ENCODE measurements at regions not wholly inside any gene's neighbourhood (a gene's known extent, or its start where the extent isn't known, plus 50 kb on each side); places are given as distances from the start of the nearest gene placed in this dataset.

DNA sequence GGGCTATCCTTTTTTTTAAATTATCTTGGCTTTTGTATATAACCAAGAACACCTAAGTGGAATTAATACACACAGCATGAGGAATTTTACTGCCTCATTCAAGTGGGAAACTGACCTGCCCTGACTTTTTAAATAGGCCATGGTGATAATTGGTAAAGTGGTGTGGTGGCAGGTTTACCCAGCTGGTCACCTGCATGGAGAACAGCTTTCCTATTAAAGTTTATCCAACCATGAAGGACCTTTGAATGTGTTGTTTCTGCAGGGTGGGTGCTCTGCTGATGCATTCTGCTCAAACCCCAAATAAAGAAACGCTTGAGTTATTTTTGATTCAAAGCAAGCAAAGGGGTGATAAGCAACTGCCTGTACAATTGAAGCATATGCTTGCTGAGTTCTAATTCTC, 261.0 kb upstream of the GRIN3A start:
- TF ChIP-seq, protein P1, sequence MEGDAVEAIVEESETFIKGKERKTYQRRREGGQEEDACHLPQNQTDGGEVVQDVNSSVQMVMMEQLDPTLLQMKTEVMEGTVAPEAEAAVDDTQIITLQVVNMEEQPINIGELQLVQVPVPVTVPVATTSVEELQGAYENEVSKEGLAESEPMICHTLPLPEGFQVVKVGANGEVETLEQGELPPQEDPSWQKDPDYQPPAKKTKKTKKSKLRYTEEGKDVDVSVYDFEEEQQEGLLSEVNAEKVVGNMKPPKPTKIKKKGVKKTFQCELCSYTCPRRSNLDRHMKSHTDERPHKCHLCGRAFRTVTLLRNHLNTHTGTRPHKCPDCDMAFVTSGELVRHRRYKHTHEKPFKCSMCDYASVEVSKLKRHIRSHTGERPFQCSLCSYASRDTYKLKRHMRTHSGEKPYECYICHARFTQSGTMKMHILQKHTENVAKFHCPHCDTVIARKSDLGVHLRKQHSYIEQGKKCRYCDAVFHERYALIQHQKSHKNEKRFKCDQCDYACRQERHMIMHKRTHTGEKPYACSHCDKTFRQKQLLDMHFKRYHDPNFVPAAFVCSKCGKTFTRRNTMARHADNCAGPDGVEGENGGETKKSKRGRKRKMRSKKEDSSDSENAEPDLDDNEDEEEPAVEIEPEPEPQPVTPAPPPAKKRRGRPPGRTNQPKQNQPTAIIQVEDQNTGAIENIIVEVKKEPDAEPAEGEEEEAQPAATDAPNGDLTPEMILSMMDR (IDR thresholded peaks at IDR 0.05; ENCODE audit: low read depth, low read length, missing input control): no peak
- TF ChIP-seq JUND (IDR thresholded peaks at IDR 0.05) (no peak), RAD21 (IDR thresholded peaks at IDR 0.05) (no peak), TAF1 (conservative IDR thresholded peaks at IDR 0.05) (no peak), GABPA (IDR thresholded peaks at IDR 0.05 in 1 of 2, conservative IDR thresholded peaks at IDR 0.05 in 1 of 2) (no peak)
- TF ChIP-seq, protein P2, sequence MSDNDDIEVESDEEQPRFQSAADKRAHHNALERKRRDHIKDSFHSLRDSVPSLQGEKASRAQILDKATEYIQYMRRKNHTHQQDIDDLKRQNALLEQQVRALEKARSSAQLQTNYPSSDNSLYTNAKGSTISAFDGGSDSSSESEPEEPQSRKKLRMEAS (IDR thresholded peaks at IDR 0.05): no peak
- TF ChIP-seq, protein P3, sequence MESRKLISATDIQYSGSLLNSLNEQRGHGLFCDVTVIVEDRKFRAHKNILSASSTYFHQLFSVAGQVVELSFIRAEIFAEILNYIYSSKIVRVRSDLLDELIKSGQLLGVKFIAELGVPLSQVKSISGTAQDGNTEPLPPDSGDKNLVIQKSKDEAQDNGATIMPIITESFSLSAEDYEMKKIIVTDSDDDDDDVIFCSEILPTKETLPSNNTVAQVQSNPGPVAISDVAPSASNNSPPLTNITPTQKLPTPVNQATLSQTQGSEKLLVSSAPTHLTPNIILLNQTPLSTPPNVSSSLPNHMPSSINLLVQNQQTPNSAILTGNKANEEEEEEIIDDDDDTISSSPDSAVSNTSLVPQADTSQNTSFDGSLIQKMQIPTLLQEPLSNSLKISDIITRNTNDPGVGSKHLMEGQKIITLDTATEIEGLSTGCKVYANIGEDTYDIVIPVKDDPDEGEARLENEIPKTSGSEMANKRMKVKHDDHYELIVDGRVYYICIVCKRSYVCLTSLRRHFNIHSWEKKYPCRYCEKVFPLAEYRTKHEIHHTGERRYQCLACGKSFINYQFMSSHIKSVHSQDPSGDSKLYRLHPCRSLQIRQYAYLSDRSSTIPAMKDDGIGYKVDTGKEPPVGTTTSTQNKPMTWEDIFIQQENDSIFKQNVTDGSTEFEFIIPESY (IDR thresholded peaks at IDR 0.05): no peak
- TF ChIP-seq, protein P4, sequence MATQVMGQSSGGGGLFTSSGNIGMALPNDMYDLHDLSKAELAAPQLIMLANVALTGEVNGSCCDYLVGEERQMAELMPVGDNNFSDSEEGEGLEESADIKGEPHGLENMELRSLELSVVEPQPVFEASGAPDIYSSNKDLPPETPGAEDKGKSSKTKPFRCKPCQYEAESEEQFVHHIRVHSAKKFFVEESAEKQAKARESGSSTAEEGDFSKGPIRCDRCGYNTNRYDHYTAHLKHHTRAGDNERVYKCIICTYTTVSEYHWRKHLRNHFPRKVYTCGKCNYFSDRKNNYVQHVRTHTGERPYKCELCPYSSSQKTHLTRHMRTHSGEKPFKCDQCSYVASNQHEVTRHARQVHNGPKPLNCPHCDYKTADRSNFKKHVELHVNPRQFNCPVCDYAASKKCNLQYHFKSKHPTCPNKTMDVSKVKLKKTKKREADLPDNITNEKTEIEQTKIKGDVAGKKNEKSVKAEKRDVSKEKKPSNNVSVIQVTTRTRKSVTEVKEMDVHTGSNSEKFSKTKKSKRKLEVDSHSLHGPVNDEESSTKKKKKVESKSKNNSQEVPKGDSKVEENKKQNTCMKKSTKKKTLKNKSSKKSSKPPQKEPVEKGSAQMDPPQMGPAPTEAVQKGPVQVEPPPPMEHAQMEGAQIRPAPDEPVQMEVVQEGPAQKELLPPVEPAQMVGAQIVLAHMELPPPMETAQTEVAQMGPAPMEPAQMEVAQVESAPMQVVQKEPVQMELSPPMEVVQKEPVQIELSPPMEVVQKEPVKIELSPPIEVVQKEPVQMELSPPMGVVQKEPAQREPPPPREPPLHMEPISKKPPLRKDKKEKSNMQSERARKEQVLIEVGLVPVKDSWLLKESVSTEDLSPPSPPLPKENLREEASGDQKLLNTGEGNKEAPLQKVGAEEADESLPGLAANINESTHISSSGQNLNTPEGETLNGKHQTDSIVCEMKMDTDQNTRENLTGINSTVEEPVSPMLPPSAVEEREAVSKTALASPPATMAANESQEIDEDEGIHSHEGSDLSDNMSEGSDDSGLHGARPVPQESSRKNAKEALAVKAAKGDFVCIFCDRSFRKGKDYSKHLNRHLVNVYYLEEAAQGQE (IDR thresholded peaks at IDR 0.05): no peak

All from liver (tissue), 3 donors.